Middle frontal gyrus (tissue), 1 donor: ENCODE measurements at regions not wholly inside any gene's neighbourhood (a gene's known extent, or its start where the extent isn't known, plus 50 kb on each side); places are given as distances from the start of the nearest gene placed in this dataset.
"Not testable (repeated sequence)": the region's sequence is repeated elsewhere in the genome, so short reads cannot be mapped to it uniquely, and the experiment has no call there.

Source experiments
- DNase-seq: peaks from one replicate; pipeline ENCODE4 v3.0.0-alpha.2; 2015; ENCODE audit warnings: low spot score; ENCODE audit errors: extremely low spot score

- no peak for DNase-seq
These were observed 660.8 kb downstream of the TLE1 start for GRCh38 chr9:81028504-81028903.

DNA sequence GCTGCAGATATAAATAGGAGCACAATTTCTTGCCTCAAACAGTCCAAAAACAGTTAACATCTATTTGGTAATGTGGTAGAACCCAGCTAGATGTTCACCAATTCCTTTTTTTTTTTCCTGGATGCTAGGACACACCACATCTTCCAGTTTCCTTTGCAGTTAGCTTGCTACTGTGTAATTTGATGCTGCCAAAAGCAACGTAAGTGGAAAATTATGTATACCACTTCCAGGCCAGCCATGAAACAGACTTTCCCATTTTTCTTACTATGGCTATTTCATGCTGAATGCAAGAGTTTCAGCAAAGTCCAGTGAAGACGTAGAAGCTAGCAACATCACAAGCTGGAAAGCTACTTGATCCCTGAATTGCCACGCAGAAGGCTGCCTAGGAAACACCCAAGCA, 667.2 kb downstream of the TLE1 start:
- peak; percentile 6 for DNase-seq

DNA sequence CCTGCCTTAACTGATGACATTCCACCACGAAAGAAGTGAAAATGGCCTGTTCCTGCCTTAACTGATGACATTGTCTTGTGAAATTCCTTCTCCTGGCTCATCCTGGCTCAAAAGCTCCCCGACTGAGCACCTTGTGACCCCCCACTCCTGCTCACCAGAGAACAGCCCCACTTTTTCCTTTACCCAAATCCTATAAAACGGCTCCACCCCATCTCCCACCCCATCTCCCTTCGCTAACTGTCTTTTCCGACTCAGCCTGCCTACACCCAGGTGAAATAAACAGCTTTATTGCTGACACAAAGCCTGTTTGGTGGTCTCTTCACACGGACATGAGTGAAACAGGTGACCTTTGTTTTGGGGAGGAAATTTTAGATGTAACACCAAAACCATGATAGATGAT, 674.4 kb downstream of the TLE1 start:
- not testable (repeated sequence) for DNase-seq

GRCh38 chr9:81013191-81013590, 676.2 kb downstream of the TLE1 start:
- not testable (repeated sequence) for DNase-seq

DNA sequence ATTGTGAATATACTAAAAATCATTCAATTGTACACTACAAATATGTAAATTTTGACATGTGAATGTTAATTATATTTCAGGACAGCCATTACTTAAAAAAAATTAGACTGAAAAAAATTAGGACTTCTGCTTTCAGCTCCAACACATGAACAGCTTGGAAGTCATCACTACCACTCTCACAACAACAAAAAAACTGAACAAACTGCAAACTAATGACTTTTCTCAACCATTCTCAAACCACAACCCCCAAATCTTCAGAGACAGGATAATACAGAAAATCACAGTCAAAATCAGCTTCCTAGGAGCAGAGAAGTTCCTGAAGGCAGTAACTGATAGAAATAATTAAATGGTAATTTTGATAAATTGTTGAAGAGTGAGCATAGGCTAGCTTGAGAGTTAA, 686.4 kb downstream of the TLE1 start:
- DNase-seq = no peak

GRCh38 chr9:81002242-81002641, 687.1 kb downstream of the TLE1 start:
- no peak for DNase-seq

- no peak for DNase-seq
These were observed 693.6 kb downstream of the TLE1 start for GRCh38 chr9:80995759-80996158.

DNA sequence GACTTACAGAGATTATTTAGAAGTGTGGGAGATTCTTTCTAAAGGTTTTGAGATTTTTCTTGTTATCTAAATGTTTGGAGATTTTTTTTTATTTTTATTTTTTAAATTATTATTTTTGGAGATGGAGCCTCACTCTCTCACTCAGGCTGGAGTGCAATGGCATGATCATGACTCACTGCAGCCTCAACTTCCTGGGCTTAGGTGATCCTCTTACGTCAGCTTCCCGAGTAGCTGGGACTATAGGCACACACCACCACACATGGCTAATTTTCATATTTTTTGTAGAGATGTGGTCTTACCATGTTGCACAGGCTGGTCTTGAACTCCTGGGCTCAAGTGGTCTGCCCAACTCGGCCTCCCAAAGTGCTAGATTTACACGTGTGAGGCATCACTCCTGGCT, 694.5 kb downstream of the TLE1 start:
- no peak for DNase-seq

DNA sequence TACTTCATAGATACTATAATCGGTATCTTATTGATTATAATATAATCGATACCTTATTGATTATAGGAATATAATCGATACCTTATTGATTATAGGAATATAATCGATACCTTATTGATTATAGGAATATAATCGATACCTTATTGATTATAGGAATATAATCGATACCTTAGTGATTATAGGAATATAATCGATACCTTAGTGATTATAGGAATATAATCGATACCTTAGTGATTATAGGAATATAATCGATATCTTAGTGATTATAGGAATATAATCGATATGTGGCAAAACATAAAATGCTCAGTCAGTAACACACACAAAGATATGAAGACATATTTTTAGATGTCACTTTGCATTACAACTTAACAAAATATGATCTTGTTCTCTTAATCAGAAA, 703.8 kb downstream of the TLE1 start:
- not testable (repeated sequence) for DNase-seq

DNA sequence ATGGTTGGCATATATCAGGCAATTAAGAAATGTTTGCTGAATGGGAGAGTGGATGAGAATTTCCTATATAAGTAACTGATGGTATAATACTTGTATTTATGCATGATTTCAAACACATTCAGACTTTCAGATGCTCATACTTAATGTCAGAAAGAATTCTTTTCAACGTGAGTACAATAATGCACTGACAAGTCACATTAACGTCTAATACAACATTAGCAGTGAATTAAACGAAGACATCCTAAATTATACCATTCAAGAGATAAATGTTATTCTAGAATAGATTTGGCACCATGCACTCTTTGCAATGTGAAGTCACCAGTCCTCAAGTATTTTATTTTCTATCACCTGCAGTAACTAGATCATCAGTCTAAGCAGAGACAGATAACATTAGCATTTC, 712.9 kb downstream of the TLE1 start:
- DNase-seq = no peak

- not testable (repeated sequence) for DNase-seq
These were observed 719.0 kb downstream of the TLE1 start for GRCh38 chr9:80970377-80970776.

DNA sequence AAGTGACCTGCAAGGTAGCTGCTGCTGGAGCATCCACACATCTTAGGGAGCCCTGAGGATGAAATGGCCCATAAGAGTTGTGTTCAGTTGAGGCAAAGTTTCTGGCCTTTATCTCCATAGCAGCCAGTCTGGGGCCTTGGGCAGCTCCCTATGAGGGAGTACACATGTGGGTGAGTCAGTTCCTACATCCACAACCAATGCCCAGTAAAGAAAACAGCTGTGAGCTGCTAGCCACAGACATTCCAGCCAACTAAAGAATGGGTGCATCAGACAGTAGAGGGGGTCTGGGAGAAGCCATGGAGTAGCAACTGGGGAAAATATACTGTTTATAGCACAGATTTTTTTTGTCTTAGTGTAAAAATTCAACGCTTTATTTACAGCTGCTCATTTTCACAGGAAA, 720.7 kb downstream of the TLE1 start:
- DNase-seq = no peak

- no peak for DNase-seq
These were observed 724.4 kb downstream of the TLE1 start for GRCh38 chr9:80964914-80965313.

- no peak for DNase-seq
These were observed 725.0 kb downstream of the TLE1 start for GRCh38 chr9:80964374-80964773.

DNA sequence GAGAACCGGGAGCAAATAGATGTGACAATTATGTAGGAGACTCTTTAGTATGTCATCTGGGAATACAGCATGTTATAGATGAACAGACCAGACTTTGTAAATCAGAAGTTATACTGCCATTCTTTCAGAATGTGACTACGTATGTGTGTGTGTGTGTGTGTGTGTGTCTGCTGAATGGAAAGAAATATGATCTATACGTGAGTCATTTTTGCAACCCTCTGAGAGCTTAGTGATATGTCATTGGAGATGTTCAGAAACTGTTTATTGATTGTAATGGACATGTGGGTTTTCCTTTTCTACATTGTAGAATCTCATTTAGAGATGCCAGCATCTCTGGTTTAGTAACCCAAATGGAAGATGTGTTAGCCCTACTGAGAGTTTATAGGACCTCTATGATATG, 731.5 kb downstream of the TLE1 start:
- no peak for DNase-seq

GRCh38 chr9:80954521-80954920, 734.8 kb downstream of the TLE1 start:
- DNase-seq = no peak

- no peak for DNase-seq
These were observed 736.9 kb downstream of the TLE1 start for GRCh38 chr9:80952363-80952922.

GRCh38 chr9:80951675-80952074, 737.7 kb downstream of the TLE1 start:
- DNase-seq = peak; percentile 41

DNA sequence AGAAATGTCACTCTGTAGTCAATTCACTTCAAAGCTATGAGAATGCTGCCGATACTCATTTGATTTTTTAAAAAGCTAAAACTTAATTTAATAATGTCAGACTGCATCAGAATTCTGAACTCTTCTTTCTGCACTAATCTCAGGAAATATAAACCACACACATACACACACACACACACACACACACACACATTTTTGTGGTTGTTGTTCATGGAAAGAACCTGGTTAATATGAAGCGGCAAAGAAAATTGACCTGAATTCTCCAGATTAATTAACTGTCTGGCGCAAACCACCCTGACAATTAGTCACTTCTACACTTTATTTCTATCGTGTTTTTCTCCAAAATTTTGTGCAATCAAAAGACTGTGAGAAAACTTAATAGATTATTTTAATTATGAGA, 740.5 kb downstream of the TLE1 start:
- DNase-seq = no peak

DNA sequence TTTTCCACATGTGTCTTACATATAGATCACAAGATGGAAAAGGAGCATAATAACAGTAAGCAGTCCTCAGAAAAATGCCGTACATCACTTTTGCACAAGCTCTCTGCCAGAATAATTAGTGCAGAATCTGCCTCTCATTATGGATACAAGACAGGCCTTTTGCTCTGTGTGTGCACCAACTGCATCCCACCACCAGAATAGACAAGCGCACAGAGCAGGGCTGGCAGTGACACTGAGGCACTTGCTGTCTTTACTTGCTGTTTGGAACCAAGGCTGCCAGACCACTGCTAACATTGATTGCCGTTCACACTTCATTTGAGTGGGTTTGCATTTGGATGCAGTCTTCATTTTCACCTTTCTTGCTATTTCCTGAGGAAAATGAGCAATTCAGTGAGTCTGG, 741.3 kb downstream of the TLE1 start:
- DNase-seq = no peak

DNA sequence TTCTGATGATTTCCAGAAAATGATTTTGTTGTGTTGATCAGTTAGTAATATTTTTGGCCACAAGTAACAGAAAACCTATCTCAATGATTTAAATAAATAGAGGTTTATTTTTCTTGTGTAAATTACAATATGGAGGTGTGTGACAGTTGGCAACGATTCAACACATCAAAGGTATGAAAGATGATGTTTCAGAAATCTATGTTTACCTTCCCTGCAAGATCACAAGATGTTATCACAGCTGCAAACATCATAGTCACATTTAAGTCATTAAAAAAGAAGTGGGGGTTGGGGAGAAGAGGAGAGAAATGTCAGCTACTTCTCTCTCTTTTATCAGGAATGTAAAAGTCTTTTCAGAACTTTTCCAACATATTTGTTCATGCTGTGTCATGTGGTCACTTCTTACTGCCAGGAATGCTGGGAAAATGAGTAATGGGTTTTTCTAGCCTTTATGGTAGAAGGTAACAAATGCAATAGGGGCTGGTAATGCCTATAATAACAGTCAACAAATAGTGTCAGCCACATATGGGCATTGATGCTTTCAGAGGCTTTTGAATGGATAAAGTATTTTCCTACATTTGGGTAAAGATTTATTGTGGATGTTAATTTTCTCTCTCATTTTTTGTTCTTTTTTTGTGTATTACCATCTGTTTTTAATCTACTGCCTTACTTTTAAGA, 742.7 kb downstream of the TLE1 start:
- no peak for DNase-seq

GRCh38 chr9:80945436-80945835, 743.9 kb downstream of the TLE1 start:
- DNase-seq = no peak

GRCh38 chr9:80937645-80938044, 751.7 kb downstream of the TLE1 start:
- DNase-seq = no peak
